ENCODE measurements at regions not wholly inside any gene's neighbourhood (a gene's known extent, or its start where the extent isn't known, plus 50 kb on each side); places are given as distances from the start of the nearest gene placed in this dataset.

GRCh38 chr4:181437895-181438294 is 805.3 kb upstream of the TENM3 start:
- no peak for DNase-seq (ENCODE audit: low read depth)
- H3K4me3 ChIP-seq (ENCODE audit: low read length) = no peak overlapping the region
- TF ChIP-seq, protein P1, sequence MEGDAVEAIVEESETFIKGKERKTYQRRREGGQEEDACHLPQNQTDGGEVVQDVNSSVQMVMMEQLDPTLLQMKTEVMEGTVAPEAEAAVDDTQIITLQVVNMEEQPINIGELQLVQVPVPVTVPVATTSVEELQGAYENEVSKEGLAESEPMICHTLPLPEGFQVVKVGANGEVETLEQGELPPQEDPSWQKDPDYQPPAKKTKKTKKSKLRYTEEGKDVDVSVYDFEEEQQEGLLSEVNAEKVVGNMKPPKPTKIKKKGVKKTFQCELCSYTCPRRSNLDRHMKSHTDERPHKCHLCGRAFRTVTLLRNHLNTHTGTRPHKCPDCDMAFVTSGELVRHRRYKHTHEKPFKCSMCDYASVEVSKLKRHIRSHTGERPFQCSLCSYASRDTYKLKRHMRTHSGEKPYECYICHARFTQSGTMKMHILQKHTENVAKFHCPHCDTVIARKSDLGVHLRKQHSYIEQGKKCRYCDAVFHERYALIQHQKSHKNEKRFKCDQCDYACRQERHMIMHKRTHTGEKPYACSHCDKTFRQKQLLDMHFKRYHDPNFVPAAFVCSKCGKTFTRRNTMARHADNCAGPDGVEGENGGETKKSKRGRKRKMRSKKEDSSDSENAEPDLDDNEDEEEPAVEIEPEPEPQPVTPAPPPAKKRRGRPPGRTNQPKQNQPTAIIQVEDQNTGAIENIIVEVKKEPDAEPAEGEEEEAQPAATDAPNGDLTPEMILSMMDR (conservative IDR thresholded peaks at IDR 0.05; ENCODE audit: low read length) = no peak

DNA sequence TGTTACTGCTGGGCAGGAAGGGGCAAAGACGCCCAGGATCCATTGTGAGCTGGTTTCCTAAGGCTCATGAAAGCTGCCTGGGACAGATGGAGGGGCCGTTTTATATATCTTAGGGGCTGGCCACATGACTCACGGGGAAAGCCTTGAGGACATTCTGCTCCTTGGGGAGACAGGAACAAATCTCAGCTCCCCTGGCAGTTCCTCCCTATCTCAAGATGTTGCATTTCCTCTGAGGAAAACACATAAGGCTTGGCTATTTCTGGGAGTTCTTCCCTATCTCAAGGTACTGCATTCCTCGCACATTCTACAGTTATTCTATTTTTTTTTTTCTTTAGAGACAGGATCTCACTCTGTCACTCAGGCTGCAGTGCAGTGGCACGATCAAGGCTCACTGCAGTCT is 804.6 kb upstream of the TENM3 start:
- DNase-seq (ENCODE audit: low read depth) = no peak
- TF ChIP-seq, protein P1 (conservative IDR thresholded peaks at IDR 0.05; ENCODE audit: low read length) = no peak
- H3K4me3 ChIP-seq (ENCODE audit: low read length) = no peak overlapping the region

- H3K4me3 ChIP-seq (ENCODE audit: low read length) = no peak overlapping the region
- no peak for DNase-seq (ENCODE audit: low read depth)
- TF ChIP-seq, protein P1 (conservative IDR thresholded peaks at IDR 0.05; ENCODE audit: low read length) = no peak
Observed at GRCh38 chr4:181443021-181443420, 800.2 kb upstream of the TENM3 start.

DNA sequence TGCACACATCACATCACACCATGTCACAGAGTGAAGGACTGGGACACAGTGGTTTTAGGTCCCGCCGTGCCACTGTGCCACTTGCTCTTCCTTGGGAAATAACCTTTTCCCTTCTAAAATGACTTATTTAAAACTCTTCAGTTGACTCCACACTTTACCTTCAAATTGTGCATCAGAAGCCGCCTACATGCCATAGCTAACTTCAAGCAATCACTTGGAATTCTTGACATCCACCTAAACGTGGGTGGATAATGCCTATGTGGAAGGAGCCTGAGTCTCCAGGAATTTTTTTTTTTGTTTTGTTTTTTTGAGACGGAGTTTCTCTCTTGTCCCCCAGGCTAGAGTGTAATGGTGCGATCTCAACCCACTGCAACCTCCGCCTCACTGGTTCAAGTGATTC is 777.4 kb upstream of the TENM3 start:
- TF ChIP-seq, protein P1 (conservative IDR thresholded peaks at IDR 0.05; ENCODE audit: low read length) = no peak
- DNase-seq (ENCODE audit: low read depth) = no peak

DNA sequence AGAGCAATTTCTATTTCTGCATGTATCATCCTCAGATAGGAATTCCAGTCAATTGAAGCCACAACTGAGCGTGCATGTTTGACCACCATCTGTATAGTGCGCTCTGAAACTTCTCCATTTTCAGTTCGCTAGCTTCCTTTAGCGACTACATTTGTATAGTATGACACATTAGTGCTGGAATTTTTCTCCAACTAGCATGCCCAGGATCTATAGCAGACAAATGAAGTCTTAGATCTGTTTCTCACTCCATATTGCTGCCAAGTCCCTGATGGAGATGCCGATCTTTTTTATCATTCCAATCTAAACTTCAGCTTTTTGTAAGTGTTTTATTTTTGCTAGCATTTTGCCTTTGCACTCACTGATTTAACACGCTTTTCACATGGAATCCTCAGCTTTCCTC is 774.8 kb upstream of the TENM3 start:
- TF ChIP-seq, protein P1 (conservative IDR thresholded peaks at IDR 0.05; ENCODE audit: low read length) = no peak
- H3K4me3 ChIP-seq (ENCODE audit: low read length) = no peak overlapping the region
- no peak for DNase-seq (ENCODE audit: low read depth)

More for the DNA sequence above, 777.4 kb upstream of the TENM3 start:
- H3K4me3 ChIP-seq (ENCODE audit: low read length) = no peak overlapping the region

DNA sequence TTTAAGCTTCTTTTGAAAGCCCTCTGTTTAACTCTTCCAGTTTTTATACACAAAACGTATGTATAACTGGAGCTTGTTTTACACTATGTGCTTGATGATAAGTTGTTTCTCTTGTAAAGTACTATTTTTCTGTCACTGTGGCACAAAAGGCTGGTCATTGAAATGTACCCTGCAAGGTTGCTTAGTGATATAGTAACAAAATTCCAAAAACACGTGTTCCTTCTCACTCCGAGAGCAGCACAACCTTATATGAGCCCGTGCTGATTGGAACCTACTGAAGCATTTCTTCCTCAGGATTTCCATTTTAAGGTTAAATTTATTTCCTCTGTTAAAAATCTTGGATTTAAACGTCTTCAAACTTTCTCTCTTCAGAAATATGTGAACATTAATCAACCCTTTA is 772.9 kb upstream of the TENM3 start:
- no peak for DNase-seq (ENCODE audit: low read depth)
- H3K4me3 ChIP-seq (ENCODE audit: low read length) = no peak overlapping the region
- TF ChIP-seq, protein P1 (conservative IDR thresholded peaks at IDR 0.05; ENCODE audit: low read length) = no peak

DNA sequence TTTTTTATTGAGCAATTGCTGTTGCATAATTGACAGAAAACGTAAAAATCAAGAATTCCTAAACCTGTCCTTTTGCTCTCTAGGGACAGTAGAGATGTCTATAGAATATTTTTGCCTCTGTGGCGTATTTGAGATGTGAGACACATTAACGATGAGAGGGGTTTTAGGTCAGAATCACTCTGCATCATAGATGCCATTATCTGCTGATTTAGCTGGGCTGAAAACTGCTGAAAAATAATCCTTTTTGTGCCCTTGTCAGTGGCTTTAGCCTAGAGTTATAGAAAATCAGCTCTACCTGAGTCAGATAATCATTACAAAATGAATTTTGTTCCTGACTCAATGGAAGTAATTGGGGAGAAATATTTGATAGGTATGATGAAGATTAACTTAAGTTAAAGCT is 767.8 kb upstream of the TENM3 start:
- TF ChIP-seq, protein P1 (conservative IDR thresholded peaks at IDR 0.05; ENCODE audit: low read length) = no peak
- DNase-seq (ENCODE audit: low read depth) = no peak
- no peak overlapping the region for H3K4me3 ChIP-seq (ENCODE audit: low read length)
